CD4-positive, alpha-beta T cell (primary cell): ENCODE measurements at regions not wholly inside any gene's neighbourhood (a gene's known extent, or its start where the extent isn't known, plus 50 kb on each side); places are given as distances from the start of the nearest gene placed in this dataset.
A peak's percentile ranks its signal among the peaks of the same experiment; 100 is the strongest.

Source experiments
- ATAC-seq: fragments of 200-7000 bp; cut with Tn5 transposase; one replicate; pipeline ENCODE4 v1.10.0; 2022; ENCODE audit warnings: mild to moderate bottlenecking; ENCODE audit not compliant: poor library complexity
- CTCF ChIA-PET: fragments of 350-600 bp; sonication (Branson Sonifier 250); formaldehyde crosslinking; loops from one replicate; lab custom pipeline; 2021; ENCODE audit warnings: antibody characterized with exemption, inconsistent platforms; lab: Charles Lee
- POLR2A ChIA-PET: fragments of 350-600 bp; sonication (Branson Sonifier 250); formaldehyde crosslinking; loops from one replicate; lab custom pipeline; 2021; ENCODE audit warnings: antibody characterized with exemption, inconsistent platforms; lab: Charles Lee
- DNase-seq, 14 experiments: peaks; one replicate each; pipeline ENCODE4 v3.0.0-alpha.2; 2013 to 2020; ENCODE audit warnings: mixed read lengths in 2 of 14
- H3K27ac ChIP-seq, 2 donors: one replicate each; pipeline versions ENCODE4 v1.5.1 to v1.7.0; 2013; ENCODE audit warnings: low read length in 2 of 2, low read depth in 1 of 2, mild to moderate bottlenecking in 1 of 2
- H3K27me3 ChIP-seq, 2 experiments: 1 replicate in 1 of 2; 2 replicates in 1 of 2; pipeline versions ENCODE4 v1.6.1 to v1.7.0; 2013; ENCODE audit warnings: low read length in 2 of 2, control low read depth in 1 of 2, mild to moderate bottlenecking in 1 of 2, moderate library complexity in 1 of 2; ENCODE audit not compliant: insufficient read depth in 2 of 2, control insufficient read depth in 1 of 2
- H3K36me3 ChIP-seq: one replicate; pipeline ENCODE4 v1.6.1; 2013; ENCODE audit warnings: low read length, control low read depth; ENCODE audit not compliant: insufficient read depth
- H3K4me1 ChIP-seq: one replicate; pipeline ENCODE4 v1.6.1; 2013; ENCODE audit warnings: low read length, control low read depth; ENCODE audit not compliant: insufficient read depth
- H3K4me3 ChIP-seq: one replicate; pipeline ENCODE4 v1.5.1; 2013; ENCODE audit warnings: mild to moderate bottlenecking, low read length, moderate library complexity
- H3K9me3 ChIP-seq, 2 experiments: 1 replicate in 1 of 2; 2 replicates in 1 of 2; pipeline versions ENCODE4 v1.6.1 to v1.7.0; 2013; ENCODE audit warnings: low read length in 2 of 2, mild to moderate bottlenecking in 2 of 2, control low read depth in 1 of 2, moderate library complexity in 1 of 2; ENCODE audit not compliant: control insufficient read depth in 1 of 2, insufficient read depth in 1 of 2
- H3K27ac Mint-ChIP-seq: one replicate; pipeline ENCODE4 v1.8.0; 2020; ENCODE audit warnings: mixed read lengths
- H3K27me3 Mint-ChIP-seq: one replicate; pipeline ENCODE4 v1.8.0; 2021; ENCODE audit warnings: mixed read lengths
- H3K36me3 Mint-ChIP-seq: one replicate; pipeline ENCODE4 v1.8.0; 2021; ENCODE audit warnings: low read depth, mixed read lengths
- H3K4me1 Mint-ChIP-seq: one replicate; pipeline ENCODE4 v1.8.0; 2021; ENCODE audit warnings: low read depth, mixed read lengths
- H3K4me3 Mint-ChIP-seq: one replicate; pipeline ENCODE4 v1.8.0; 2020; ENCODE audit warnings: mild to moderate bottlenecking, mixed read lengths
- H3K9me3 Mint-ChIP-seq: one replicate; pipeline ENCODE4 v1.8.0; 2020; ENCODE audit warnings: mixed read lengths
- CTCF ChIP-seq: fragments of 200-600 bp; IDR thresholded peaks from one replicate; pipeline ENCODE4 v1.8.0; 2022; ENCODE audit warnings: antibody characterized with exemption, mild to moderate bottlenecking
- intact Hi-C, 2 experiments: fragments of 100-400 bp; cut with DNase I in 1 of 2; cut with micrococcal nuclease in 1 of 2; formaldehyde crosslinking; loops; one replicate each; pipeline versions ENCODE4 v1.15.1 to v1.9.0; 2023 to 2025; cut with DNase I, micrococcal nuclease

- no peak overlapping the region for H3K4me3 Mint-ChIP-seq
These were observed 66.6 kb upstream of the ARL8B start for GRCh38 chr3:5055357-5056110.

GRCh38 chr3:5056111-5056391, 66.0 kb upstream of the ARL8B start:
- ChIA-PET CTCF (interaction anchor here (2.3 kb wide), 1 partner anchor 345 kb away, joined by 8 read pairs; no protein-coding TSS in a partner anchor), POLR2A (no interaction called here)
- H3K4me3 ChIP-seq: no peak overlapping the region
- intact Hi-C loops: loop anchor here (2.0 to 5.0 kb wide), 2 partner anchors 234 to 705 kb away; no protein-coding TSS in a partner anchor
- H3K27ac Mint-ChIP-seq: no peak overlapping the region
- no peak overlapping the region for H3K4me3 Mint-ChIP-seq
- H3K9me3 ChIP-seq: no peaks in the 10 kb centered on the region
- ATAC-seq (no peak), DNase-seq (no peak)
- no peaks in the 10 kb centered on the region for H3K9me3 Mint-ChIP-seq
- no peaks in the 10 kb centered on the region for H3K27me3 Mint-ChIP-seq
- no peaks in the 10 kb centered on the region for H3K27me3 ChIP-seq
- H3K36me3 Mint-ChIP-seq: no peaks in the 10 kb centered on the region
- no peak overlapping the region for H3K27ac ChIP-seq
- no peaks in the 10 kb centered on the region for H3K4me1 Mint-ChIP-seq
- H3K4me1 ChIP-seq: peaks cover 2% of the 10 kb centered on the region
- no peaks in the 10 kb centered on the region for H3K36me3 ChIP-seq
- no peak for TF ChIP-seq CTCF

More at GRCh38 chr3:5055357-5056110, 66.6 kb upstream of the ARL8B start:
- H3K27ac Mint-ChIP-seq: no peak overlapping the region
- Histone ChIP-seq H3K9me3 (no peaks in the 10 kb centered on the region), H3K27ac (no peak overlapping the region), H3K36me3 (no peaks in the 10 kb centered on the region), H3K4me1 (peaks cover 2% of the 10 kb centered on the region), H3K27me3 (no peaks in the 10 kb centered on the region), H3K4me3 (no peak overlapping the region)
- CTCF ChIA-PET: interaction anchor here (2.3 kb wide), 1 partner anchor 344 kb away, joined by 8 read pairs; no protein-coding TSS in a partner anchor
- no peaks in the 10 kb centered on the region for H3K4me1 Mint-ChIP-seq
- no peaks in the 10 kb centered on the region for H3K9me3 Mint-ChIP-seq
- intact Hi-C loops: loop anchor here (2.0 to 5.0 kb wide), 2 partner anchors 233 to 705 kb away; no protein-coding TSS in a partner anchor
- TF ChIP-seq CTCF: no peak
- DNase-seq (peak in 2 of 14 experiments; percentile 18), ATAC-seq (no peak)
- H3K36me3 Mint-ChIP-seq: no peaks in the 10 kb centered on the region
- no peaks in the 10 kb centered on the region for H3K27me3 Mint-ChIP-seq
- POLR2A ChIA-PET: no interaction called here

- Mint-ChIP-seq H3K27me3 (peaks cover 3% of the 10 kb centered on the region), H3K9me3 (no peaks in the 10 kb centered on the region), H3K36me3 (no peaks in the 10 kb centered on the region), H3K4me3 (no peak overlapping the region), H3K4me1 (no peaks in the 10 kb centered on the region), H3K27ac (no peak overlapping the region)
- intact Hi-C loops: loop anchor here (1.0 to 5.0 kb wide), 4 partner anchors 235 to 706 kb away; no protein-coding TSS in a partner anchor
- Histone ChIP-seq H3K27ac (no peak overlapping the region), H3K4me3 (no peak overlapping the region), H3K9me3 (no peaks in the 10 kb centered on the region), H3K27me3 (no peaks in the 10 kb centered on the region), H3K4me1 (peaks cover 2% of the 10 kb centered on the region), H3K36me3 (no peaks in the 10 kb centered on the region)
- CTCF ChIA-PET: interaction anchor here (0.6 to 2.3 kb wide), 20 partner anchors 14 to 707 kb away, joined by 3 to 31 read pairs (median 5); no protein-coding TSS in a partner anchor
- ATAC-seq (no peak), DNase-seq (no peak)
- TF ChIP-seq CTCF: no peak
- POLR2A ChIA-PET: interaction anchor here (1.3 kb wide), 1 partner anchor 346 kb away, joined by 14 read pairs; no protein-coding TSS in a partner anchor
These were observed 64.8 kb upstream of the ARL8B start for GRCh38 chr3:5057272-5057671.
